Parathyroid adenoma (tissue), 2 donors: ENCODE measurements at regions not wholly inside any gene's neighbourhood (a gene's known extent, or its start where the extent isn't known, plus 50 kb on each side); places are given as distances from the start of the nearest gene placed in this dataset.

ENCODE experiments used
- H2AFZ ChIP-seq: fragments of 300-600 bp; sonication (generic); one replicate; pipeline ENCODE4 v1.7.0; 2017; ENCODE audit warnings: antibody characterized with exemption, mild to moderate bottlenecking
- H3K27ac ChIP-seq: fragments of 300-600 bp; sonication (generic); one replicate; pipeline ENCODE4 v1.7.0; 2017
- H3K27me3 ChIP-seq: fragments of 300-600 bp; sonication (generic); one replicate; pipeline ENCODE4 v1.7.0; 2017; ENCODE audit warnings: low read length; ENCODE audit not compliant: control insufficient read depth, insufficient read depth
- H3K36me3 ChIP-seq: fragments of 300-600 bp; sonication (generic); one replicate; pipeline ENCODE4 v1.7.0; 2017; ENCODE audit warnings: low read length; ENCODE audit not compliant: control insufficient read depth, insufficient read depth
- H3K4me1 ChIP-seq: fragments of 300-600 bp; sonication (generic); one replicate; pipeline ENCODE4 v1.7.0; 2017; ENCODE audit warnings: control low read depth
- H3K4me2 ChIP-seq: fragments of 300-600 bp; sonication (generic); one replicate; pipeline ENCODE4 v1.7.0; 2017; ENCODE audit warnings: low read length
- H3K4me3 ChIP-seq: fragments of 300-600 bp; sonication (generic); one replicate; pipeline ENCODE4 v1.7.0; 2017; ENCODE audit warnings: low read depth, low read length
- H3K79me2 ChIP-seq: fragments of 300-600 bp; sonication (generic); one replicate; pipeline ENCODE4 v1.7.0; 2017; ENCODE audit warnings: control low read depth
- H3K9ac ChIP-seq: fragments of 300-600 bp; sonication (generic); one replicate; pipeline ENCODE4 v1.7.0; 2017; ENCODE audit warnings: mild to moderate bottlenecking
- H3K9me3 ChIP-seq: fragments of 300-600 bp; sonication (generic); one replicate; pipeline ENCODE4 v1.7.0; 2017; ENCODE audit warnings: low read length; ENCODE audit not compliant: control insufficient read depth
- TF ChIP-seq, protein P1 (sequence below): fragments of 300-600 bp; sonication (generic); IDR thresholded peaks from one replicate; pipeline ENCODE4 v1.7.0; 2017; ENCODE audit warnings: antibody characterized with exemption, mild to moderate bottlenecking
- donor health status: primary hyperparathyroidism.

- TF ChIP-seq, protein P1, sequence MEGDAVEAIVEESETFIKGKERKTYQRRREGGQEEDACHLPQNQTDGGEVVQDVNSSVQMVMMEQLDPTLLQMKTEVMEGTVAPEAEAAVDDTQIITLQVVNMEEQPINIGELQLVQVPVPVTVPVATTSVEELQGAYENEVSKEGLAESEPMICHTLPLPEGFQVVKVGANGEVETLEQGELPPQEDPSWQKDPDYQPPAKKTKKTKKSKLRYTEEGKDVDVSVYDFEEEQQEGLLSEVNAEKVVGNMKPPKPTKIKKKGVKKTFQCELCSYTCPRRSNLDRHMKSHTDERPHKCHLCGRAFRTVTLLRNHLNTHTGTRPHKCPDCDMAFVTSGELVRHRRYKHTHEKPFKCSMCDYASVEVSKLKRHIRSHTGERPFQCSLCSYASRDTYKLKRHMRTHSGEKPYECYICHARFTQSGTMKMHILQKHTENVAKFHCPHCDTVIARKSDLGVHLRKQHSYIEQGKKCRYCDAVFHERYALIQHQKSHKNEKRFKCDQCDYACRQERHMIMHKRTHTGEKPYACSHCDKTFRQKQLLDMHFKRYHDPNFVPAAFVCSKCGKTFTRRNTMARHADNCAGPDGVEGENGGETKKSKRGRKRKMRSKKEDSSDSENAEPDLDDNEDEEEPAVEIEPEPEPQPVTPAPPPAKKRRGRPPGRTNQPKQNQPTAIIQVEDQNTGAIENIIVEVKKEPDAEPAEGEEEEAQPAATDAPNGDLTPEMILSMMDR, result no peak
- H3K4me3 ChIP-seq, result no peak overlapping the region
- no peak overlapping the region for H3K9ac ChIP-seq
- H3K27ac ChIP-seq, result no peak overlapping the region
- no peak overlapping the region for H3K4me2 ChIP-seq
- no peaks in the 10 kb centered on the region for H3K36me3 ChIP-seq
- H3K4me1 ChIP-seq, result no peaks in the 10 kb centered on the region
- no peaks in the 10 kb centered on the region for H3K9me3 ChIP-seq
- no peak overlapping the region for H2AFZ ChIP-seq
- H3K79me2 ChIP-seq, result no peaks in the 10 kb centered on the region
- no peaks in the 10 kb centered on the region for H3K27me3 ChIP-seq
These were observed 113.7 kb upstream of the BLID start for GRCh38 chr11:122229481-122230384.

- no peak overlapping the region for H3K9ac ChIP-seq
- H3K4me2 ChIP-seq, result no peak overlapping the region
- H3K27ac ChIP-seq, result no peak overlapping the region
- no peaks in the 10 kb centered on the region for H3K9me3 ChIP-seq
- no peak overlapping the region for H3K4me3 ChIP-seq
- no peaks in the 10 kb centered on the region for H3K36me3 ChIP-seq
- H3K27me3 ChIP-seq, result no peaks in the 10 kb centered on the region
- H3K4me1 ChIP-seq, result no peaks in the 10 kb centered on the region
- no peaks in the 10 kb centered on the region for H3K79me2 ChIP-seq
- TF ChIP-seq, protein P1, result no peak
- no peak overlapping the region for H2AFZ ChIP-seq
These were observed 113.1 kb upstream of the BLID start for GRCh38 chr11:122229078-122229477.

DNA sequence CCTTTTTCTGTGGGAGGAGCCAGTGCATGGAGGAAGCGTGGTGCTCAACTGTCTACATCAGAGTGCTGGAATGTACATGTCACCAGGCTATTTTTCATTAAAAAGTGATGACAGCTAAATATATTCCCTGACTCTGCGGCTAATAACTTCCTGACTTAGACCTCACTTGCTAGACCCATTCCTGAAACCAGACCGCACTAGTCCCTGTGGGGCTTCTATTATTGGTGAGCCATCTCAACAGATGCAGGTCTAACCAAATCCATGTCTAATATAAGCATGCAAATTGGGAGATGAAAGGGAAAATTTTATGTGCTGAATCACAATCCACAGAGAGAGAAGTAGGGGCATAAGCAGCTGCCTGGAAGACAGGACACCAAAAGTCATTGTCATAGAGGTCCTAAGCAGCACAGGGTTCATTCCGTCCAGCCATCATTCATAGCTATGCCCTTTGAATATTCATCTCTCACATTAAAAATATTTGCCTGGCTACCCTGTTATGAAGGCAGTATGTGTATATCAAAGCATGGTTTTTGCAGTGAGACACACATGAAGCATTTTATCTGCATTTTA, 110.9 kb upstream of the BLID start:
- H3K4me2 ChIP-seq, result no peak overlapping the region
- TF ChIP-seq, protein P1, result no peak

GRCh38 chr11:122224867-122225266, 108.9 kb upstream of the BLID start:
- no peak overlapping the region for H2AFZ ChIP-seq
- TF ChIP-seq, protein P1, result no peak
- no peak overlapping the region for H3K27ac ChIP-seq
- H3K36me3 ChIP-seq, result no peaks in the 10 kb centered on the region
- no peaks in the 10 kb centered on the region for H3K4me1 ChIP-seq
- H3K4me3 ChIP-seq, result no peak overlapping the region
- H3K27me3 ChIP-seq, result no peaks in the 10 kb centered on the region
- H3K4me2 ChIP-seq, result no peak overlapping the region
- no peak overlapping the region for H3K9ac ChIP-seq
- H3K9me3 ChIP-seq, result no peaks in the 10 kb centered on the region
- no peaks in the 10 kb centered on the region for H3K79me2 ChIP-seq

More for the DNA sequence above, 110.9 kb upstream of the BLID start:
- Histone ChIP-seq H3K9ac (no peak overlapping the region), H3K4me1 (no peaks in the 10 kb centered on the region), H3K79me2 (no peaks in the 10 kb centered on the region), H3K4me3 (no peak overlapping the region), H3K27me3 (no peaks in the 10 kb centered on the region), H3K9me3 (no peaks in the 10 kb centered on the region), H3K27ac (no peak overlapping the region), H3K36me3 (no peaks in the 10 kb centered on the region), H2AFZ (no peak overlapping the region)
